HG02610 (cell line): ENCODE measurements at regions not wholly inside any gene's neighbourhood (a gene's known extent, or its start where the extent isn't known, plus 50 kb on each side); places are given as distances from the start of the nearest gene placed in this dataset.
"Not testable (repeated sequence)": the region's sequence is repeated elsewhere in the genome, so short reads cannot be mapped to it uniquely, and the experiment has no call there.

Experiments
- ATAC-seq: cut with Tn5 transposase; IDR thresholded peaks from one replicate; pipeline ENCODE4 v1.9.1; 2021; ENCODE audit warnings: mild to moderate bottlenecking, moderate library complexity; ENCODE audit not compliant: unreplicated experiment

DNA sequence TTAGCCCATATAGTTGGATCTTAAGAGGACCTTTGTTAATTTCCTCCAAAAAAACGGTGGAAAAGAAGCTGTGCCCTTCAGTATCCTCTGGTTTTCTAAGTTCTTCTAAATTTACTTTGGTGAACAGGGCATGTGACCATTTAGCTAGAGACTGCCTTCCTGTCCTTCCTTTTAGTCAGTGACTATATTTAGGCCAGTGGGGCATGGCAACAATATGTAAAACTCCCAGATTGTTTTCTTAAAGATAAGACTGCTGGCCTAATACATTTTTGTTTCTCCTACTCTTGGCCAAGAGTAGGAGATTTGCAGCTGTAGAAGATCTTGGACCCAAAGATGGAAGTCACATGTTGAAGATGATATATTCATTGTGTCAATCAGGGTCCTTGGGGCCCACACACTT is 325.1 kb upstream of the DCN start:
- ATAC-seq = no peak

GRCh38 chr12:91506452-91506851 is 323.8 kb upstream of the DCN start:
- no peak for ATAC-seq

DNA sequence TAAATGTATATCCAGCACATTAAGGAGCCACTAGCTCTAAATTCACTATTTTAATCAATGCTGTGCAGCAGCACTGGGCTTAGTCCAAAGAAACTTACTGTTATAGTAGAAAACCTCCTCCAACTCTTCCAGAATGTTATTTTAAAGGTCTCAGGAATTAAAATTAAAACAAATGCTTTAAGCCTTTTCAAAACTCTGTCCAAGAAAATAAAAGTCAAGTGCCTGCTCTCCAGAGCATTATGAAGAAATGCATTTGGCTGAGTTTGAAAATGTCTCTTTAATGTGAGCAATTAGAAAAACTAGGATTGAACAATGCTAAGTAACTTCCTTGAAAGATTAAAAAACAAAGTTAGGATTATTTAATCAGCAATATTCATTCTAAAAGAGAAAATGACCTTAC is 322.4 kb upstream of the DCN start:
- no peak for ATAC-seq

DNA sequence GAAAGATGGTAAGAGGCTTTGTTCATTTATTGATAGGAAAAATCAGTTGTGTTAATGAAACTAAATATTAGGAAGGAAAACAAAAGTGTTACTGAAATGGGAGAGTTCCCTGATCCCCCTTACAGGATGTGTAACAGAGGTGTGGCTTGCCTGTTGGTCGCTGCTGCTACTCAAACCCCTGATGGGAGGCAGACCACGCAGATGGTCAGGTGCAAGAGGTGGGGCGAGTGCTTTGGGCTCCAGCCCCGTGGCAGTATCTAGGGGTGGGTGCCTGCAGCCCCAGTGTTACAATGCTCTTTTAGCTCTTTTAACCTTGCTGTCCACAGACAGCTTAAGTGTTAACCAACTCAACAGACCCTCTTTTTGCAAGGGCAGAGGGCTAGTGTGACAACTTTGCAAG is 319.6 kb upstream of the DCN start:
- ATAC-seq = no peak

DNA sequence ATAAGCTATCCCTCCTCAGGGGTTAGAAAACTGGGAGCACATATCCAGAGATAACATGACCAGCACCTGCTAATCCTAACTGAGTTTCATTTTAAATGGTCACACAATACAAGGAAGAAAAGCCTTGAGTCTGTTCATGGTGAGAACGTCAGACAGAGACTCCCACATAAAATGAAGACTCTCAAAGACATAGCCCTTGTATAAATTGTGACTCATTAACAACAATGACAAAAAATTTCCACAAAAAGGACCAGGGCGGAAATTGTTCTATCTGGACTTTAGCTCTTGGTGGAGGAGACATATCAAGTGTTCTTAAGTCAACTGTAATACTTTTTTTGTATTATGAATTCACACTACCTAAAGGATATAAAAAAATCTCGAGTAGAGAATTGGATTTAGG is 313.7 kb upstream of the DCN start:
- ATAC-seq = no peak

DNA sequence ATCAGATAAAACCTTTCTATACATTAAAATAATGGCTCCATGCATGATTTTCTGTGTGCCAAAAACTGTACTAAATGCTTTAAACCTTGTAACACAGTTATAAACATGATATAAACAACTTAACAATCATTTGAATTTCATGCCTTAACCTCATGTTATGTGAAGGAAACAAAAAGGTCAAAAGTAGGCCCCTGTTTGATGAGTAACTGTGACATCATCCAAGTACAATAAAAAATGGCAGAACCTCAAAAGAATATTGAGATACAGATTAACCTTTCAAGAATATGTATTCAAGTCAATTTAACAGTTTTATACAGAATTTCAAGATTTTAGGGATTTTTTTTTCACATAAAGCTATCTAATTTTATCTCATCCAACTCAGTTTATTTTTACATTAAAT is 310.7 kb upstream of the DCN start:
- ATAC-seq = no peak

GRCh38 chr12:91492648-91493047 is 310.0 kb upstream of the DCN start:
- ATAC-seq = no peak

DNA sequence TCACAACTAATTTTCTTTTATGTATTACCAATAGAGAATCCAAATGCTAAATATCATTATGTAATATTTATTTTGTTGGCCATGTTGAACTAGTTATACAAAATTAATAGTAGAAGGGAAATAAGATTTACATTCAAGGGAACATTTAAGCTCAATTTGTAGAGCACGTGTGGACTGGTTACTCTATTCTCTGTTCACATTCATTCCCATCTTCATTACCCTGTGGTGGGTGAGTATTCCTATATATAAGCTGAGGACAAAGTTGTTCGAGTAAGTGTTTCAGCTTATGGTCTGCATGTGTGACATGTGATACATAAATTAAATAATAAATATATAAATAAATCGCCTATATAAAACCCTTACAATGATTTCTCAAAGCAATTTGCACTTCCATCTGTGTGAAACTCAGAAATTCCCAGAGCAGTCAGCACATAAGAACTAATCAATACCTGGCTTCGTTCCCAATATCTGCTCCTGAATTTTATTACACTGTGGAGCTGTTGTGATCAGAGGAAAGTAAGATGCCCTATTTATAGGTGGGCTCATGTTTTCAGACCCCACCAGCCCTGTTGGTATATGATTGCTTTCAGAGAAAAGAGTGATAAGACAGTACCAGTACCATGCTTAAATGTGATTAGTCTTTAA is 308.2 kb upstream of the DCN start:
- ATAC-seq = no peak

DNA sequence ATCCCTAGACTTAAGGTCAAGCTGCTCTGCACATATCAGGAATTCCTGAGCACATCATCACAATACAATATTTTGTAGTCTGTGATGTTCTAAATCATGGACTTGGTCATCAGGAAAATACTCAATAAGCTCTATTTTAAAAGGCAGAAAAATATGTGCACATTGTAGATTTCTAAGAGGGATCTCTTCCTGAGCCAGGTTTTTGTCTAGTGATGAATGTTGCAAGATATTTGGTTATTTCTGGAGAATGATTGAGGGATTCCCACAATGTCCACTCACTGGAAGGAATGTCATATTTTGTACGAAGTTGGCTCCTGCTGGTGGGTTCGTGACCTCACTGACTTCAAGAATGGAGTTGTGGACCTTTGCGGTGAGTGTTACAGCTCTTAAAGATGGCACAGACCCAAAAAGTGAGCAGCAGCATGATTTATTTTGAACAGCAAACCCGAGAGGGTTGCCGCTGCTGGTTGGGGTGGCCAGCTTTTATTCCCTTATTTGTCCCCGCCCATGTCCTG is 300.9 kb upstream of the DCN start:
- ATAC-seq = no peak

DNA sequence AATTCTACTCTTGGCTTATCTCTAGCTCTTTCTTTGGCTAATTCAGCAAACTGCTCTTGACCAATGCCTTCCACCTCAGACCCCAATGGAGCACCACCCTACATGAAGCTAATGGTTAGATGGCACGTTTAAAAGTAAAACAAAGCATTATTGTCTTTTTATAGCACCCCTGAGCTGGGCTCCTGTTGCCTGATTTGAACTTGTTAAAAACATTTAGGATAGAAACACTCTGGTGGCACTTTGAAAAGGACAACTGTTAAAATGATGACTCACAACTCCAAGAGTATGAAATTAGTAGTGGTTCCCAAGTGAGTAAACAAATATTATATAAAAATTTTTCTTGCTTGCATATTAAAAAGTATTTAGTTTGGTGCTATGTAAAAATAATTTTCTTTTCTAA is 299.6 kb upstream of the DCN start:
- no peak for ATAC-seq

GRCh38 chr12:91478500-91478899 is 295.9 kb upstream of the DCN start:
- ATAC-seq = no peak

- no peak for ATAC-seq
These were observed 285.1 kb upstream of the DCN start for GRCh38 chr12:91467686-91468085.

GRCh38 chr12:91461061-91461460 is 278.4 kb upstream of the DCN start:
- ATAC-seq = no peak

DNA sequence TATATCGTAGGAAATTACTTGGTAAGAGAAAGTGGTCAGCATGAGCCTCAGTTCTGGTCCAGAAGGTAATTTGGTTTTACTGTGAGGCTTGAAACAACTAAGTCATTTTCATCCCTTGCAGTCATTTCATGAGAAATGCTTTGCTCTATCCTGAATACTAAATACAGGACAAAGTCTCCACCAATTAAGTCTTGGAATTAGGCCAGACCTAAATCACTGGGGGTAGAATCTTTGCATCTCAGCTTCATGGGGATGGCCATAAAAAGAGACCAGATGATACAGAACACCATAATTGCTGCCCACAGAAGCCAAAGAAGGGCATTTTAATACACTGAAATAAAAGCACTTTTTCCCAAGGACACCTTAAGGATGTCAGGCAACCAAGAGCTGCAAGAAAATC is 277.9 kb upstream of the DCN start:
- no peak for ATAC-seq

DNA sequence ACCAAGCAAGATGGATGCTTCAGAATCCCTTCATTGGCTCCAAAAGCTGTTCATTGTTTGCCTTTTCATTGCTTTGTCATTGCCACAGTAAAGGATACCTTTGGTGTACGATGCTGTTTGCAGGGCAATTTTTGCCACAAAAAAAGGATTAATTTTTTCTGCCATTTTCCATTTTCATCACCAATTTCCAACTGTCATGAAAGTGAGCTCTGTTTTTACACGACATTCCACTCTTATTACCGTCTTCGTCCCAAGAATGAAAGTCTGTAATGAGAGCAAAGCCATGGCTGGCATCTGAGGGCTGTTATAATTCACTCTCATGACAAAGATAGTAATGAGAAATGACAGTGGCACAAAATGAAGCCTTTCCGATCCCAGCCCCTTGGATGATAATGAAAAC is 272.7 kb upstream of the DCN start:
- no peak for ATAC-seq

DNA sequence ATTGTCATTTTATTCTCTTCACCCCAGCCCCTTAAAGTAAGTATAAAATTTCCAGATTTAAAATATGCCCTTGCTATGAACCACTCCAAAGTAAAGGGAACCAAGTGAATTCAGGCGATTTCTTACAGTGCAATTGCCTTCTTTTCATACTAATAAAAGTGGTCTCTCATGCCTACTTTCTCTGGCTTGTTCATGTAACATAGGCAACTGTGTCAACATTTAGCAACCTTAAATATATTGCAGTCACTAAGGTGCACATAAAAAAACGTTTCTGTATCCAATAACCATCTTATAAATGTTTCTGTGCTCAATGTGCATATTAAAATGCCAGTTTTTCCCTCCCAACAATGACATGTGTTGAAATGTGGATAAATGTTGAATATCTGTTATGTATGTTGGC is 271.6 kb upstream of the DCN start:
- ATAC-seq = no peak

GRCh38 chr12:91452464-91452863 is 269.8 kb upstream of the DCN start:
- not testable (repeated sequence) for ATAC-seq

DNA sequence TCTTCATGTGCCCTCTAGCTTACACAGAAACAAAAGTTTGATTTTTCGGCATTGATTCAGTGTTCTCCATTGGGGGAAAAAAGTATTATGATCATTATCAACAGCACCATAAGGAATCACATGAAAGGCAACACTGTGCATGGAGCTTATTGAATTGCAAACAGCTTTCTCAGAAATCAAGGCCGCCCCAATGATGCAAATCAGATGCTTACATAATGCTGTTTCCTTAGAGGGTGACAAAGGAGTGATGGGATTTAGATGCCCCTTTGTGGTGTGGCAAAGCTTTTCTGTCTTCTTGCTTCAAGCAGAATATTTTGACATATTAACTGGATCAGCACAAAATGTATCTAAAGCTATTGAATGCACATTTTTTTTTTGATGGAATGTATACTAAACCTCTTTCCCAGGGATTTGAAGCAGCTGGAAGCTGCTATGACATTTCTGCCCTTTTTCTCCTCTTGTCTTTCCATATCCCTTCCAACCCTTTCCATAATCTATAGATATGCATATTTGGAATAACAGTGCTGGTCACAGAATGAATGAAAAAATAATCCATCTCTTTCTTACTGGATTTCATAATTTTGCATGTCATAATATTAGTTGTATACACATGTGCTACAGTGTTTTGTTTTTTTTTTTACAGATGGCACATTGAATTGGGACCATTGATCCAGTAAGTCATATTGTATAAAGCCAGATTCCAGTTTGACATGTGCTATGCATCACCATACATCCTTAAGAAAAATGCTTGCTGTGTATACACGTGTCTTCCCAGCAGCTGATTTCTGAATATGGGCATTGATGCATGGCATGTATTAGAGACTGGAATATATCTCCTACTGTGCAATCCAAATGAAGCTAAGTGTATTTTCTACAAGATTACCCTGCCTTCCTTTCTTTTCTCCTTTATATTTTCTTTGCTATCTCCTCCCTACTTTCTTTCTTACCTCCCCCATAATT is 259.7 kb upstream of the DCN start:
- ATAC-seq = no peak

GRCh38 chr12:91441246-91441645 is 258.6 kb upstream of the DCN start:
- ATAC-seq = no peak

DNA sequence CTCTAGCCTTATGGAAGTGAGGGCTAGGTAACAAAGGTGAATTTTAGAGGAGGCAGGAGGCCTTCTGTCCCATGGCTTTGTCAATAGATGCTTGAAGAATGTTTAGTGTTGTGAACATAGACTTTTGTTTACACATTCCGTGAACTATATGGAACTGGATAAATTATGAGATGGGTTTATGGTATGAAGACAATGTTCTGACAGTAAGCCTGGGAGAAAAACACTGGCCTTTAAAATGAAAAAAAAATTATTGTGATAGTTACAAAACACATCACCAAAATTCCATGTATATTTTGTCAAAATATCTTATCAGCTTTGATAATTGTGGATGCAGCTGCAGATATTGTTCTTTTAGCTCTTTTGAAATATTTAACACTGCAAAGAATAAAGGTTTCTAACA is 251.5 kb upstream of the DCN start:
- no peak for ATAC-seq

- no peak for ATAC-seq
These were observed 250.1 kb upstream of the DCN start for GRCh38 chr12:91432755-91433154.

DNA sequence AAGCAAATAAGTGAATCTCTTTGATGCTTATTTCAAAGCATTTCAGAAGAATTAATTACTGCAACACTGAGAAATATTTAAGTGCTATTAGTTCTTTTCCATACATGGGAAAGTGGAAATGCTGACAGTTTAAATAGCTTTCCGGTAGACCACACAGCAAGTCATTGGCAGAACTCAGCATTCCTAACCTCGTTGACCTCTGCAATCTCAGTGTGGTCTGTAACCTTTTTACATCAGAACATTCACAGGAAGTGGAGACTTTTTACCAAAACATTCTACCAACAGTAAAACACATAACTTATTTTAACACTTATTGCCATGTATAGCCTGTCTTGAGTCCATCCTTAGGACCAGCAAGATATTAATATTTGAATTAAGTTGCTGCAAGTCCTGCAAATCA is 249.5 kb upstream of the DCN start:
- ATAC-seq = no peak
